HCT116 (cell line): ENCODE measurements at regions not wholly inside any gene's neighbourhood (a gene's known extent, or its start where the extent isn't known, plus 50 kb on each side); places are given as distances from the start of the nearest gene placed in this dataset.

Experiments used
- ATAC-seq: fragments of 200-7000 bp; cut with Tn5 transposase; 2 replicates; pipeline ENCODE4 v1.9.1; 2020; ENCODE audit warnings: mild to moderate bottlenecking, moderate library complexity
- BruUV-seq: library from RNA; stranded (reverse); fragments of 400-500 nt; replicated peaks from 2 replicates; lab custom pipeline; 2021; lab: Mats Ljungman, UMichigan
- CTCF ChIA-PET: fragments of 300-600 bp; sonication (Branson Sonifier 250); formaldehyde crosslinking; loops from one replicate; lab custom pipeline; 2021; ENCODE audit warnings: antibody characterized with exemption; lab: Charles Lee
- POLR2A ChIA-PET: fragments of 300-600, 350-600 bp; sonication (Branson Sonifier 250); formaldehyde crosslinking; loops from one replicate; lab custom pipeline; 2021; ENCODE audit warnings: antibody characterized with exemption; lab: Charles Lee
- RAD21 ChIA-PET, 2 experiments: fragments of 300-600 bp; sonication (Branson Sonifier 250); formaldehyde crosslinking; loops; one replicate each; lab custom pipeline; 2023; ENCODE audit warnings: low total read pairs in 2 of 2; ENCODE audit not compliant: uncharacterized antibody in 2 of 2, unreplicated experiment in 2 of 2, low non-redundant PET in 1 of 2; lab: Charles Lee
- DNase-seq: peaks from one replicate; pipeline ENCODE4 v3.0.0-alpha.2; 2010; ENCODE audit warnings: low read depth, low spot score
- H2AFZ ChIP-seq: fragments of 200-600 bp; shearing (Covaris generic), sonication (generic); 2 replicates; pipeline ENCODE4 v1.6.1; 2017; ENCODE audit warnings: low read depth, mixed run types, mixed read lengths, antibody characterized with exemption, low read length; ENCODE audit not compliant: poor library complexity, severe bottlenecking
- H3K27ac ChIP-seq: 2 replicates; pipeline ENCODE4 v1.5.1; 2012; ENCODE audit warnings: low read depth, low read length
- H3K27me3 ChIP-seq: fragments of 200-600 bp; sonication (generic); 2 replicates; pipeline ENCODE4 v1.6.1; 2016; ENCODE audit warnings: mixed run types, low read length, mixed read lengths; ENCODE audit not compliant: insufficient read depth
- H3K36me3 ChIP-seq, 2 experiments: fragments of 200-500 bp in 1 of 2; fragments of 200-600 bp in 1 of 2; sonication (Bioruptor generic) in 1 of 2; sonication (generic) in 1 of 2; 2 replicates each; pipeline versions ENCODE4 v1.5.1 to v1.6.1; 2014 to 2016; ENCODE audit warnings: low read length in 2 of 2, inconsistent platforms in 1 of 2, mixed read lengths in 1 of 2, mixed run types in 1 of 2; ENCODE audit not compliant: insufficient read depth in 2 of 2, control insufficient read depth in 1 of 2
- H3K4me1 ChIP-seq, 2 experiments: fragments of 200-600 bp in 1 of 2; sonication (generic) in 1 of 2; 2 replicates each; pipeline versions ENCODE4 v1.5.1 to v1.6.1; 2012 to 2017; ENCODE audit warnings: low read length in 2 of 2, inconsistent platforms in 1 of 2, mild to moderate bottlenecking in 1 of 2, mixed read lengths in 1 of 2, mixed run types in 1 of 2, moderate library complexity in 1 of 2; ENCODE audit not compliant: insufficient read depth in 2 of 2, control insufficient read depth in 1 of 2
- H3K4me2 ChIP-seq: fragments of 200-600 bp; sonication (generic); 2 replicates; pipeline ENCODE4 v1.6.1; 2017; ENCODE audit warnings: mixed run types, low read length, mixed read lengths
- H3K4me3 ChIP-seq, 2 experiments: fragments of 200-600 bp in 1 of 2; sonication (generic) in 1 of 2; replicated peaks in 1 of 2; 2 replicates each; pipeline ENCODE4 v1.5.1; 2011 to 2016; ENCODE audit warnings: low read length in 2 of 2, control low read depth in 1 of 2, low read depth in 1 of 2, mild to moderate bottlenecking in 1 of 2, mixed read lengths in 1 of 2, mixed run types in 1 of 2
- H3K79me2 ChIP-seq: fragments of 200-600 bp; sonication (generic); 2 replicates; pipeline ENCODE4 v1.6.1; 2017; ENCODE audit warnings: mild to moderate bottlenecking, mixed run types, low read length, moderate library complexity, mixed read lengths; ENCODE audit not compliant: insufficient read depth
- H3K9ac ChIP-seq: fragments of 200-600 bp; sonication (generic); 2 replicates; pipeline ENCODE4 v1.6.1; 2016; ENCODE audit warnings: low read length, mixed read lengths
- H3K9me2 ChIP-seq: fragments of 200-600 bp; sonication (generic), shearing (Covaris generic); 2 replicates; pipeline ENCODE4 v1.6.1; 2017; ENCODE audit warnings: mixed run types, mild to moderate bottlenecking, moderate library complexity; ENCODE audit not compliant: insufficient read depth
- H3K9me3 ChIP-seq, 2 experiments: fragments of 200-500 bp in 1 of 2; fragments of 200-600 bp in 1 of 2; sonication (Bioruptor generic) in 1 of 2; sonication (generic) in 1 of 2; 2 replicates each; pipeline ENCODE4 v1.6.1; 2014 to 2017; ENCODE audit warnings: low read length in 2 of 2, mixed read lengths in 2 of 2, inconsistent platforms in 1 of 2, low read depth in 1 of 2, mild to moderate bottlenecking in 1 of 2, mixed run types in 1 of 2, moderate library complexity in 1 of 2; ENCODE audit not compliant: control insufficient read depth in 1 of 2, insufficient read depth in 1 of 2
- H4K20me1 ChIP-seq: fragments of 200-600 bp; sonication (generic), shearing (Covaris generic); 2 replicates; pipeline ENCODE4 v1.6.1; 2017; ENCODE audit warnings: mixed run types, mild to moderate bottlenecking, moderate library complexity; ENCODE audit not compliant: insufficient read depth
- CEBPB ChIP-seq: IDR thresholded peaks from 2 replicates; pipeline ENCODE4 v1.6.1; 2012; ENCODE audit warnings: low read depth
- EGR1 ChIP-seq: IDR thresholded peaks from 2 replicates; pipeline ENCODE4 v1.6.1; 2012; ENCODE audit warnings: low read depth
- EZH2phosphoT487 ChIP-seq: fragments of 200-600 bp; IDR thresholded peaks from 2 replicates; pipeline ENCODE4 v1.6.1; 2018; ENCODE audit warnings: antibody characterized with exemption, borderline replicate concordance
- FOSL1 ChIP-seq: IDR thresholded peaks from 2 replicates; pipeline ENCODE4 v1.6.1; 2012; ENCODE audit warnings: low read depth
- JUND ChIP-seq: IDR thresholded peaks from 2 replicates; pipeline ENCODE4 v1.6.1; 2012
- POLR2A ChIP-seq: IDR thresholded peaks from 2 replicates; pipeline ENCODE4 v1.7.0; 2011; ENCODE audit warnings: borderline replicate concordance; ENCODE audit not compliant: insufficient read depth, insufficient read length; ENCODE audit errors: extremely low read depth
- POLR2AphosphoS5 ChIP-seq: IDR thresholded peaks from 2 replicates; pipeline ENCODE4 v1.6.1; 2011; ENCODE audit warnings: mild to moderate bottlenecking, low read depth, low read length, moderate library complexity
- RAD21 ChIP-seq: IDR thresholded peaks from 2 replicates; pipeline ENCODE4 v1.6.1; 2012; ENCODE audit warnings: low read depth, mild to moderate bottlenecking
- SIN3A ChIP-seq: IDR thresholded peaks from 2 replicates; pipeline ENCODE4 v1.6.1; 2012; ENCODE audit warnings: low read depth
- TCF7L2 ChIP-seq: IDR thresholded peaks from 2 replicates; pipeline ENCODE4 v1.7.0; 2011; ENCODE audit warnings: borderline replicate concordance, inconsistent platforms; ENCODE audit not compliant: insufficient read depth, insufficient read length; ENCODE audit errors: extremely low read depth
- YY1 ChIP-seq: IDR thresholded peaks from 2 replicates; pipeline ENCODE4 v1.6.1; 2011; ENCODE audit warnings: low read length, low read depth, moderate library complexity, mild to moderate bottlenecking; ENCODE audit not compliant: insufficient replicate concordance; ENCODE audit errors: extremely low read depth
- ZNF274 ChIP-seq: fragments of 200-500 bp; sonication (Bioruptor generic); IDR thresholded peaks from 2 replicates; pipeline ENCODE4 v1.6.1; 2014; ENCODE audit warnings: mild to moderate bottlenecking, low read depth, low read length, inconsistent platforms
- intact Hi-C: fragments of 100-400 bp; cut with micrococcal nuclease; formaldehyde crosslinking; loops from 2 replicates; pipeline ENCODE4 v1.10.0; 2022
- TF ChIP-seq, protein P1 (sequence below): IDR thresholded peaks from 2 replicates; pipeline ENCODE4 v1.6.1; 2012
- TF ChIP-seq, protein P2 (sequence below): IDR thresholded peaks from 2 replicates; pipeline ENCODE4 v1.6.1; 2012; ENCODE audit warnings: low read depth
- TF ChIP-seq, protein P3 (sequence below): IDR thresholded peaks from 2 replicates; pipeline ENCODE4 v1.6.1; 2011; ENCODE audit warnings: mild to moderate bottlenecking, low read length, moderate library complexity; ENCODE audit not compliant: insufficient replicate concordance; ENCODE audit errors: extremely low read depth
- TF ChIP-seq, protein P4 (sequence below): IDR thresholded peaks from 2 replicates; pipeline ENCODE4 v1.6.1; 2012

DNA sequence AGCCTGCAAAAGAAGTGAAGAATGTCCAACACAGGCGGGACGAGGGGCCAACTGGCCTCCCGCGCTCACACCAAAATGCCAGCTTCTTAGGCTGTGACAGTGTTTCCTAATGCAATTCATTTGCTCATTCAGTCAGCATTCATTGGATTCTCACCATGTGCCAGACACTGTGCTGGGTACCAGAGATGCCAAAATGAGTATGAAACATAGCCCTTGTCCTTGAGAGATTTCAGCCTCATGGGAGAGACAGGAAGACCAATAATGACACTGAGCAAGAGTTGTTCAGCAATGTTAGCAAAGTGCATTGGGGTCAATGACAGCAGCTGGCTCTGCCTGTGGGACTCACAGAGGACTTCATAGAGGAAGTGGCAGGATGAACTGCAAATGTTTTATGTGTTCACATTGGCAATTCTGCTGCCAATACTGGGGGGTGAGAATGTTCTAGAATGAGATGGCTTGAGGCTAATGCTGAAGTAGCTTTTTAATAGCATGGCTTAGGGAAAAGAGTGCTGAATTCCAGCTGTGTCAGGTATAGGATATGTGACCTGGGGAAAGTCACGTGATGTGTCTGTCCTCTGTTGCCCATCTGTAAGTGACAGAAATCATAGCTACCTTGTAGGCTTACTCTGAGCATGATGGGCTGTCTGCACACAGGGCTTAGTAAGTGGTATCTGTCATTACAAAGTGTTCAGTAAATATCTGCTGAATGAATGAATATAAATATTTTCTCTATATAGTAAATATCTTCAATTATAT lies 58.3 kb upstream of the KIF26B start:
- Histone ChIP-seq H4K20me1 (no peaks in the 10 kb centered on the region), H3K36me3 (no peaks in the 10 kb centered on the region), H3K27ac (no peak overlapping the region), H3K4me3 (no peak overlapping the region), H3K79me2 (no peaks in the 10 kb centered on the region), H2AFZ (no peak overlapping the region), H3K9me3 (no peaks in the 10 kb centered on the region), H3K4me2 (no peak overlapping the region), H3K4me1 (peaks cover 8 to 15% of the 10 kb centered on the region in 2 experiments), H3K27me3 (no peaks in the 10 kb centered on the region), H3K9ac (no peak overlapping the region), H3K9me2 (no peaks in the 10 kb centered on the region)
- no TSS peak for BruUV-seq
- DNase-seq (no peak), ATAC-seq (no peak)
- ChIA-PET POLR2A (no interaction called here), RAD21 (no interaction called here), CTCF (no interaction called here)
- intact Hi-C loops: no loop called here
- TF ChIP-seq ZNF274 (no peak), JUND (no peak), SIN3A (no peak), RAD21 (no peak), TCF7L2 (no peak), EGR1 (no peak), FOSL1 (no peak), POLR2A (no peak), CEBPB (no peak), POLR2AphosphoS5 (no peak), EZH2phosphoT487 (no peak), YY1 (no peak)
- TF ChIP-seq, protein P1, sequence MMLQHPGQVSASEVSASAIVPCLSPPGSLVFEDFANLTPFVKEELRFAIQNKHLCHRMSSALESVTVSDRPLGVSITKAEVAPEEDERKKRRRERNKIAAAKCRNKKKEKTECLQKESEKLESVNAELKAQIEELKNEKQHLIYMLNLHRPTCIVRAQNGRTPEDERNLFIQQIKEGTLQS: no peak
- TF ChIP-seq, protein P2, sequence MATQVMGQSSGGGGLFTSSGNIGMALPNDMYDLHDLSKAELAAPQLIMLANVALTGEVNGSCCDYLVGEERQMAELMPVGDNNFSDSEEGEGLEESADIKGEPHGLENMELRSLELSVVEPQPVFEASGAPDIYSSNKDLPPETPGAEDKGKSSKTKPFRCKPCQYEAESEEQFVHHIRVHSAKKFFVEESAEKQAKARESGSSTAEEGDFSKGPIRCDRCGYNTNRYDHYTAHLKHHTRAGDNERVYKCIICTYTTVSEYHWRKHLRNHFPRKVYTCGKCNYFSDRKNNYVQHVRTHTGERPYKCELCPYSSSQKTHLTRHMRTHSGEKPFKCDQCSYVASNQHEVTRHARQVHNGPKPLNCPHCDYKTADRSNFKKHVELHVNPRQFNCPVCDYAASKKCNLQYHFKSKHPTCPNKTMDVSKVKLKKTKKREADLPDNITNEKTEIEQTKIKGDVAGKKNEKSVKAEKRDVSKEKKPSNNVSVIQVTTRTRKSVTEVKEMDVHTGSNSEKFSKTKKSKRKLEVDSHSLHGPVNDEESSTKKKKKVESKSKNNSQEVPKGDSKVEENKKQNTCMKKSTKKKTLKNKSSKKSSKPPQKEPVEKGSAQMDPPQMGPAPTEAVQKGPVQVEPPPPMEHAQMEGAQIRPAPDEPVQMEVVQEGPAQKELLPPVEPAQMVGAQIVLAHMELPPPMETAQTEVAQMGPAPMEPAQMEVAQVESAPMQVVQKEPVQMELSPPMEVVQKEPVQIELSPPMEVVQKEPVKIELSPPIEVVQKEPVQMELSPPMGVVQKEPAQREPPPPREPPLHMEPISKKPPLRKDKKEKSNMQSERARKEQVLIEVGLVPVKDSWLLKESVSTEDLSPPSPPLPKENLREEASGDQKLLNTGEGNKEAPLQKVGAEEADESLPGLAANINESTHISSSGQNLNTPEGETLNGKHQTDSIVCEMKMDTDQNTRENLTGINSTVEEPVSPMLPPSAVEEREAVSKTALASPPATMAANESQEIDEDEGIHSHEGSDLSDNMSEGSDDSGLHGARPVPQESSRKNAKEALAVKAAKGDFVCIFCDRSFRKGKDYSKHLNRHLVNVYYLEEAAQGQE: no peak
- TF ChIP-seq, protein P3, sequence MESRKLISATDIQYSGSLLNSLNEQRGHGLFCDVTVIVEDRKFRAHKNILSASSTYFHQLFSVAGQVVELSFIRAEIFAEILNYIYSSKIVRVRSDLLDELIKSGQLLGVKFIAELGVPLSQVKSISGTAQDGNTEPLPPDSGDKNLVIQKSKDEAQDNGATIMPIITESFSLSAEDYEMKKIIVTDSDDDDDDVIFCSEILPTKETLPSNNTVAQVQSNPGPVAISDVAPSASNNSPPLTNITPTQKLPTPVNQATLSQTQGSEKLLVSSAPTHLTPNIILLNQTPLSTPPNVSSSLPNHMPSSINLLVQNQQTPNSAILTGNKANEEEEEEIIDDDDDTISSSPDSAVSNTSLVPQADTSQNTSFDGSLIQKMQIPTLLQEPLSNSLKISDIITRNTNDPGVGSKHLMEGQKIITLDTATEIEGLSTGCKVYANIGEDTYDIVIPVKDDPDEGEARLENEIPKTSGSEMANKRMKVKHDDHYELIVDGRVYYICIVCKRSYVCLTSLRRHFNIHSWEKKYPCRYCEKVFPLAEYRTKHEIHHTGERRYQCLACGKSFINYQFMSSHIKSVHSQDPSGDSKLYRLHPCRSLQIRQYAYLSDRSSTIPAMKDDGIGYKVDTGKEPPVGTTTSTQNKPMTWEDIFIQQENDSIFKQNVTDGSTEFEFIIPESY: no peak
- TF ChIP-seq, protein P4, sequence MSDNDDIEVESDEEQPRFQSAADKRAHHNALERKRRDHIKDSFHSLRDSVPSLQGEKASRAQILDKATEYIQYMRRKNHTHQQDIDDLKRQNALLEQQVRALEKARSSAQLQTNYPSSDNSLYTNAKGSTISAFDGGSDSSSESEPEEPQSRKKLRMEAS: no peak
